ENCODE measurements at regions not wholly inside any gene's neighbourhood (a gene's known extent, or its start where the extent isn't known, plus 50 kb on each side); places are given as distances from the start of the nearest gene placed in this dataset.
"Not testable (repeated sequence)": the region's sequence is repeated elsewhere in the genome, so short reads cannot be mapped to it uniquely, and the experiment has no call there.

- not testable (repeated sequence) for H3K27ac ChIP-seq (ENCODE audit: low read depth); DNase-seq (ENCODE audit: extremely low spot score); H3K4me3 ChIP-seq (ENCODE audit: low read depth, low read length); H3K4me1 ChIP-seq (ENCODE audit: insufficient read depth); H3K36me3 ChIP-seq (ENCODE audit: insufficient read depth)
- WGBS: 12% methylated on average over 11 of the region's 17 CpGs
Observed at GRCh38 chr7:73156510-73157168, 70.8 kb upstream of the SPDYE9 start.

- not testable (repeated sequence) for DNase-seq (ENCODE audit: extremely low spot score); H3K4me1 ChIP-seq (ENCODE audit: insufficient read depth); H3K36me3 ChIP-seq (ENCODE audit: insufficient read depth); H3K27ac ChIP-seq (ENCODE audit: low read depth)
- under 1% methylated on average over 28 of the region's 48 CpGs for WGBS
- peak overlapping the region; percentile 58 for H3K4me3 ChIP-seq (ENCODE audit: low read depth, low read length)
Observed at GRCh38 chr7:73154586-73155038, 68.8 kb upstream of the SPDYE9 start.

- not testable (repeated sequence) for H3K4me1 ChIP-seq (ENCODE audit: insufficient read depth); H3K4me3 ChIP-seq (ENCODE audit: low read depth, low read length); DNase-seq (ENCODE audit: extremely low spot score); H3K27ac ChIP-seq (ENCODE audit: low read depth); H3K36me3 ChIP-seq (ENCODE audit: insufficient read depth)
- WGBS: 22% methylated on average over 8 of the region's 23 CpGs
Observed at GRCh38 chr7:73153921-73154585, 68.2 kb upstream of the SPDYE9 start.

GRCh38 chr7:73148570-73148969, 62.7 kb upstream of the SPDYE9 start:
- no CpG with 5 or more reads among the region's 2 CpGs for WGBS
- H3K4me1 ChIP-seq (ENCODE audit: insufficient read depth); H3K36me3 ChIP-seq (ENCODE audit: insufficient read depth); H3K4me3 ChIP-seq (ENCODE audit: low read depth, low read length); DNase-seq (ENCODE audit: extremely low spot score); H3K27ac ChIP-seq (ENCODE audit: low read depth): not testable (repeated sequence)

GRCh38 chr7:73147681-73148080, 61.8 kb upstream of the SPDYE9 start:
- not testable (repeated sequence) for DNase-seq (ENCODE audit: extremely low spot score); H3K4me1 ChIP-seq (ENCODE audit: insufficient read depth); H3K27ac ChIP-seq (ENCODE audit: low read depth); H3K4me3 ChIP-seq (ENCODE audit: low read depth, low read length); H3K36me3 ChIP-seq (ENCODE audit: insufficient read depth)
- WGBS: 94% methylated on average over 5 of the region's 6 CpGs

- not testable (repeated sequence) for H3K4me3 ChIP-seq (ENCODE audit: low read depth, low read length); H3K4me1 ChIP-seq (ENCODE audit: insufficient read depth); H3K27ac ChIP-seq (ENCODE audit: low read depth); H3K36me3 ChIP-seq (ENCODE audit: insufficient read depth); DNase-seq (ENCODE audit: extremely low spot score)
- 85% methylated on average over 3 of the region's 8 CpGs for WGBS
Observed at GRCh38 chr7:73143993-73144392, 58.2 kb upstream of the SPDYE9 start.

- not testable (repeated sequence) for DNase-seq (ENCODE audit: extremely low spot score); H3K36me3 ChIP-seq (ENCODE audit: insufficient read depth); H3K27ac ChIP-seq (ENCODE audit: low read depth); H3K4me1 ChIP-seq (ENCODE audit: insufficient read depth); H3K4me3 ChIP-seq (ENCODE audit: low read depth, low read length)
- WGBS: 50% methylated on average over 1 of the region's 3 CpGs
Observed at GRCh38 chr7:73137922-73138321, 52.1 kb upstream of the SPDYE9 start.

Measured in urinary bladder (tissue), 3 donors.